ENCODE measurements at regions not wholly inside any gene's neighbourhood (a gene's known extent, or its start where the extent isn't known, plus 50 kb on each side); places are given as distances from the start of the nearest gene placed in this dataset.

- DNase-seq, result no peak
- WGBS, 2 donors, result 69 to 89% methylated on average over 2 of the region's 2 CpGs
- Histone ChIP-seq H3K9me3 (no peaks in the 10 kb centered on the region), H3K27me3 (no peaks in the 10 kb centered on the region), H3K36me3 (no peaks in the 10 kb centered on the region), H3K4me3 (no peak overlapping the region), H3K27ac (no peak overlapping the region), H3K4me1 (no peaks in the 10 kb centered on the region)
- TF ChIP-seq POLR2A (IDR thresholded peaks at IDR 0.05), result no peak
- no peak for TF ChIP-seq CTCF (IDR thresholded peaks at IDR 0.05)
- intact Hi-C loops (cut with DNase I), result no loop called here
Observed at GRCh38 chr3:34301313-34301712, 502.9 kb downstream of the PDCD6IP start.

DNA sequence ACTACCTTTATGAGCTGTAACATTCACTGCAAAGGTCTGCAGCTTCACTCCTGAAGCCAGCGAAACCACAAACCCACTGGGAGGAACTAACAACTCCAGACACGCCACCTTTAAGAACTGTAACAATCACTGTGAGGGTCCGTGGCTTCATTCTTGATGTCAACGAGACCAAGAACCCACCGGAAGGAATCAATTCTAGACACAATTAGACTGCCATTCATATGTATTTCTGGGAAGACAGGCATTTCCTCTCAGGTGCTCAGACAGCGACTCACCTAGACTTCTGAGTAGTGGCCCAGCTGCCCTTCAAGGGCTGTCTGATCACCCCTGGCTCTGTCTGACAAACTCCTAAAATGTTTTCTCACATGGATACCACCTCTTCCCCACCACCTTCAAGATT lies 506.8 kb downstream of the PDCD6IP start:
- Histone ChIP-seq H3K9me3 (no peaks in the 10 kb centered on the region), H3K4me1 (no peaks in the 10 kb centered on the region), H3K4me3 (no peak overlapping the region), H3K36me3 (no peaks in the 10 kb centered on the region), H3K27ac (no peak overlapping the region), H3K27me3 (no peaks in the 10 kb centered on the region)
- 53 to 88% methylated on average over 6 of the region's 6 CpGs for WGBS, 2 donors
- TF ChIP-seq POLR2A (IDR thresholded peaks at IDR 0.05) (no peak), CTCF (IDR thresholded peaks at IDR 0.05) (no peak)
- no peak for DNase-seq
- intact Hi-C loops (cut with DNase I), result no loop called here

GRCh38 chr3:34312684-34313083 lies 514.3 kb downstream of the PDCD6IP start:
- DNase-seq, result no peak
- TF ChIP-seq CTCF (IDR thresholded peaks at IDR 0.05) (no peak), POLR2A (IDR thresholded peaks at IDR 0.05) (no peak)
- no peaks in the 10 kb centered on the region for H3K27me3 ChIP-seq
- peaks cover 0 to 3% (median 0%) of the 10 kb centered on the region in 3 donors for H3K9me3 ChIP-seq
- H3K36me3 ChIP-seq, result no peaks in the 10 kb centered on the region
- intact Hi-C loops (cut with DNase I), result no loop called here
- H3K27ac ChIP-seq, result no peak overlapping the region
- no peaks in the 10 kb centered on the region for H3K4me1 ChIP-seq
- WGBS, 2 donors, result 55 to 66% methylated on average over 4 to 5 of the region's 5 CpGs
- no peak overlapping the region for H3K4me3 ChIP-seq

DNA sequence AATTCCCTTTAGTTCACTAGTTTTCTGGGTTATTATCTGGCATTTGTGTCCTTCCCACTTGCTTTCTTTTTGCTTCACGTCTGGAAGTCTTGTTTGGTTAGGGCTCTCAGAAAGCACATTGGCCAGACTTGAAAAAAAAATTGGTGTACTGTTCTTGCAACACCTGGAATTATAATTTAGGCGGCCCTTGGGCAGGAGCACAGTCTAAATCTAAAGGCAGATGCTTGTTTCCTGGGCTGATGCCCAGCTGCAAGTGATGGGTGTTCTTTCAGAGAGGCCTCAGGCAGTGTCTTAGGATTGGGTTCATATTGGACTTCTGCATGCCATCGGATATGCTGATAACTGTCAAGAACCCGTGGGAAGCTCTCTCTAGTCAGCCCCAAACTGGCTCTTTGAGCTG lies 521.5 kb downstream of the PDCD6IP start:
- no peaks in the 10 kb centered on the region for H3K36me3 ChIP-seq
- TF ChIP-seq POLR2A (IDR thresholded peaks at IDR 0.05) (no peak), CTCF (IDR thresholded peaks at IDR 0.05) (no peak)
- H3K27ac ChIP-seq, result no peak overlapping the region
- no peaks in the 10 kb centered on the region for H3K27me3 ChIP-seq
- 46 to 57% methylated on average over 4 of the region's 4 CpGs for WGBS, 2 donors
- DNase-seq, result no peak
- intact Hi-C loops (cut with DNase I), result no loop called here
- H3K4me3 ChIP-seq, result no peak overlapping the region
- no peaks in the 10 kb centered on the region for H3K4me1 ChIP-seq
- peaks cover 0 to 3% (median 0%) of the 10 kb centered on the region in 3 donors for H3K9me3 ChIP-seq

GRCh38 chr3:34323517-34323916 lies 525.1 kb downstream of the PDCD6IP start:
- WGBS, 2 donors, result 40 to 59% methylated on average over 2 of the region's 2 CpGs
- Histone ChIP-seq H3K36me3 (no peaks in the 10 kb centered on the region), H3K27me3 (no peaks in the 10 kb centered on the region), H3K4me3 (no peak overlapping the region), H3K27ac (no peak overlapping the region), H3K9me3 (no peaks in the 10 kb centered on the region), H3K4me1 (no peaks in the 10 kb centered on the region)
- DNase-seq, result no peak
- intact Hi-C loops (cut with DNase I), result no loop called here
- no peak for TF ChIP-seq POLR2A (IDR thresholded peaks at IDR 0.05)
- no peak for TF ChIP-seq CTCF (IDR thresholded peaks at IDR 0.05)

Measured in esophagus squamous epithelium (tissue), 5 donors.